ENCODE measurements at regions not wholly inside any gene's neighbourhood (a gene's known extent, or its start where the extent isn't known, plus 50 kb on each side); places are given as distances from the start of the nearest gene placed in this dataset.

DNA sequence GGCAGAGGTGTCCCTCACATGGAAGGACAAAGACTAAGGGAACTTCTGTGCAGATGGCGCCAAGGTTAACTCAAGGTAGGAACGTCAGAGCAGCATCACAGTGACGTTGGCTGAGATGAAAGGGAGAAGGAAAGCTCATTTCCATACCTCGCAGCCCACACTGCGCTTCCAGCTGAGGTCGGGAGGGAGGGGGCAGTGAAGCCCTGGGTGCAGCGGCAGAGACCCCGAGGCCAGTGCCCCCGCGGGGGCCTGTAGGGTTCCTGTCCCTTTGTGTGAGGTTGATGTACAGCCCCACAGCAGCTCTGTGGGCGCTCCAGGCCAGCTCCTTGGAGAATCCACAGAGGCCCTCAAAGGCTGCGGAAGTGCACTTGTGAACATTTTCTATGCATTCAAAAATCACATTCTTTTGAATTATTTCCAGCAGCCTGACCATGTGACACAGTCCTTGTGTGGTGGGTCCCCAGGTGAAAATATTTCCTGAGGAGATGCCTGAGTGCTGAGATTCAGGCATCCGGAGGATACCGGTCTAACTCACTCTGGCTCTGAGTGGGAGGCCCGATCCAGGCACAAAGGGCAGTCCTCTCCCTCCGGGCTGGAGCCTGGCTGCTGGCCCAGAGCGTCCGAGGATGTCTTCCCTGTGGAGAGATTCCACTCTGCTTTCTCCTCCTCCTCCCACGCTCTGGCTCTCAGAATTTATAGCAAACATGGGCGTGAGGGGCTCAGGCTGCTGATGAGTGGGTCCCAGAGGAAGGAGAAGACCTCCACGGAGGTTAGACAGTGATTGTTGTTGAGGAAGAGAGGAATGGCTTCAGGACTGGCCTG is 150.7 kb downstream of the ICE1 start:
- no peaks in the 10 kb centered on the region for H3K27me3 ChIP-seq (ENCODE audit: low read depth)
- H3K36me3 ChIP-seq = no peaks in the 10 kb centered on the region
- no peaks in the 10 kb centered on the region for H3K4me1 ChIP-seq
- intact Hi-C loops (cut with DNase I) = no loop called here
- no peaks in the 10 kb centered on the region for H3K9me3 ChIP-seq
- H3K4me3 ChIP-seq = no peak overlapping the region
- no peak overlapping the region for H3K27ac ChIP-seq
- no peak for DNase-seq
- ATAC-seq = peak in 1 of 2 donors; percentile 23
- TF ChIP-seq, protein P1, sequence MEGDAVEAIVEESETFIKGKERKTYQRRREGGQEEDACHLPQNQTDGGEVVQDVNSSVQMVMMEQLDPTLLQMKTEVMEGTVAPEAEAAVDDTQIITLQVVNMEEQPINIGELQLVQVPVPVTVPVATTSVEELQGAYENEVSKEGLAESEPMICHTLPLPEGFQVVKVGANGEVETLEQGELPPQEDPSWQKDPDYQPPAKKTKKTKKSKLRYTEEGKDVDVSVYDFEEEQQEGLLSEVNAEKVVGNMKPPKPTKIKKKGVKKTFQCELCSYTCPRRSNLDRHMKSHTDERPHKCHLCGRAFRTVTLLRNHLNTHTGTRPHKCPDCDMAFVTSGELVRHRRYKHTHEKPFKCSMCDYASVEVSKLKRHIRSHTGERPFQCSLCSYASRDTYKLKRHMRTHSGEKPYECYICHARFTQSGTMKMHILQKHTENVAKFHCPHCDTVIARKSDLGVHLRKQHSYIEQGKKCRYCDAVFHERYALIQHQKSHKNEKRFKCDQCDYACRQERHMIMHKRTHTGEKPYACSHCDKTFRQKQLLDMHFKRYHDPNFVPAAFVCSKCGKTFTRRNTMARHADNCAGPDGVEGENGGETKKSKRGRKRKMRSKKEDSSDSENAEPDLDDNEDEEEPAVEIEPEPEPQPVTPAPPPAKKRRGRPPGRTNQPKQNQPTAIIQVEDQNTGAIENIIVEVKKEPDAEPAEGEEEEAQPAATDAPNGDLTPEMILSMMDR (IDR thresholded peaks at IDR 0.05) = no peak

DNA sequence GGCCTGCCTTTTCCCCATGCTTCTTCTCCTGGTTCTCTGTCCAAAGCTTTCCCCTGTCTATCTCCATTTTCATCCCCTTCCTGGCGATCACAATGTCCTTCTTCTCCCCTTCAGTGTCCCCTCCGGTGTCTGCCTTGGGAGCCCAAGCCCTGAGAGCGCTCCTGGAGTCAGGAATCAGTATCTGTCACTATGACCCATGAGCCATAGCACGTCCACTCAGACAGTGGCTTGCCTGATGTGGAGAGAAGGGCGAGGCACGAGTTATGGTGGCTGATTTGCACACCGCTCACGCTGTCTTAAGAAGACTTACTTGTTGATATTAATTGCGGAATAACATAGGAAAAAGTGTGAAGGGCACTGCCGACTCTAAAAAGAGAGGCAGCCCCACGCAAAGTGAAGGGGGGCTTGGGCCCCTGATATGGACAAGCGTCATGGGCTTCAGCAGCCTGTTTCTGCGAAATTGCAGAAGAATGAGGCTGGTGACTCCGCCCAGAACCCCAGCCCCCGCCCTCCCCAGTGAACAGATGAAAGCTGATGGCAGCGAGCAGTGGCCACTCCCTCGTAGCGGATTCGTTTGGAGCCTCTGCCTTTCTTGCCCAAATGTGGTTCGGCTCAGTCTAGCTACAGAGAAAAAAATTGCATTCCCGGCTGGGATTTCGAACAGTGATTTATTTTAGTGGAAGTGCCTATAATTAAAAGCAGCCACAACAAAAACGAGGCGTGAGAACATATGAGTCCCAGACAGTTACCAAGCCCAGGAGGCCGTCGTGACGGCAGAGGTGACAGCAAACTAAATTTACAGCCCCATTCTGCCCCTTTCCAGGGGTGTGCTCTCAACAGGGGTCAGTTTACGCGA is 149.8 kb downstream of the ICE1 start:
- DNase-seq = no peak
- TF ChIP-seq, protein P1 (IDR thresholded peaks at IDR 0.05) = no peak
- H3K27ac ChIP-seq = no peak overlapping the region
- no peaks in the 10 kb centered on the region for H3K36me3 ChIP-seq
- H3K4me1 ChIP-seq = no peaks in the 10 kb centered on the region
- intact Hi-C loops (cut with DNase I) = no loop called here
- no peaks in the 10 kb centered on the region for H3K27me3 ChIP-seq (ENCODE audit: low read depth)
- no peaks in the 10 kb centered on the region for H3K9me3 ChIP-seq
- H3K4me3 ChIP-seq = no peak overlapping the region
- no peak for ATAC-seq

DNA sequence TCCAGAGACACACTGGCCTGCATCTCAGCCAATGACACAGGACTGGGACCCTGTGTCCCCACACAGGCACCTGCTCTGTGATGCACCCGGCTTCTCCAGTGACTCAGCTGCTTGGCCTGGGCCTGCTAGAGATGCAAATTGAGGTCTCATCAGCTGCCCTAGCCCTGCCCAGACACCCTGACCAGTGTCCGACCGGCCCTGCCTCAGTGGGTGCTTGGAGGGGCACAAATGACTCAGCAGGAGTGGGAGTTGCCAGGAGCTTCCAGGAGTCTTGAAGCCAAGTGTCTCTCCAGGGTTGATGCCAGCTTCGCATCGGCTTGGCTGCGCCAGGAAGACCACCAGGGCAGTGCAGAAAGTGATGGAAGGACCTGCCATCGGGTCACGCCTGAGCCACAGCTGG is 148.2 kb downstream of the ICE1 start:
- H3K36me3 ChIP-seq = no peaks in the 10 kb centered on the region
- H3K9me3 ChIP-seq = no peaks in the 10 kb centered on the region
- TF ChIP-seq, protein P1 (IDR thresholded peaks at IDR 0.05) = no peak
- ATAC-seq (no peak), DNase-seq (no peak)
- H3K4me3 ChIP-seq = no peak overlapping the region
- H3K4me1 ChIP-seq = no peaks in the 10 kb centered on the region
- no peak overlapping the region for H3K27ac ChIP-seq
- H3K27me3 ChIP-seq (ENCODE audit: low read depth) = no peaks in the 10 kb centered on the region
- intact Hi-C loops (cut with DNase I) = no loop called here

DNA sequence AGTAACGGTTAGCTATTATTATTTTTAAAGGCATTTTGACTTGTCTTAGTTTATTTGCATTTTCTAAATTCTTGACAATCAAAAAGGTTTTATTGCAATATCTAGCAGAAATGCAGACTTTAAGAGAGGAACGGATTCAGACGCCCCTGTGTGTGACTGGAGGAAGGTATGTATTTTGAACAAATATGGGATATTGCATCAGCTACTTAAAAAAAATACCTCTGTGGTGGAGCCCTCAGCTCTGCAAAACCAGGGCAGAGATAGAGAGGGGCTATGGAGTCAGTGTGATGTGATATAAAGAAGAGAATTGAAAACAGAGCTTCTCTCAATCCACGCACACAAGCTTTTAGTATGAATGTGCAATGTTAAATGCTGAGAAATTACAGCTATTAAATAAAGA is 142.4 kb downstream of the ICE1 start:
- H3K9me3 ChIP-seq = no peaks in the 10 kb centered on the region
- H3K27ac ChIP-seq = no peak overlapping the region
- no peaks in the 10 kb centered on the region for H3K27me3 ChIP-seq (ENCODE audit: low read depth)
- H3K36me3 ChIP-seq = no peaks in the 10 kb centered on the region
- TF ChIP-seq, protein P1 (IDR thresholded peaks at IDR 0.05) = no peak
- ATAC-seq (no peak), DNase-seq (no peak)
- intact Hi-C loops (cut with DNase I) = no loop called here
- no peaks in the 10 kb centered on the region for H3K4me1 ChIP-seq
- no peak overlapping the region for H3K4me3 ChIP-seq

- DNase-seq (no peak), ATAC-seq (no peak)
- TF ChIP-seq, protein P1 (IDR thresholded peaks at IDR 0.05) = no peak
- intact Hi-C loops (cut with DNase I) = no loop called here
- no peak overlapping the region for H3K4me3 ChIP-seq
- no peaks in the 10 kb centered on the region for H3K36me3 ChIP-seq
- no peak overlapping the region for H3K27ac ChIP-seq
- no peaks in the 10 kb centered on the region for H3K4me1 ChIP-seq
- no peaks in the 10 kb centered on the region for H3K27me3 ChIP-seq (ENCODE audit: low read depth)
- no peaks in the 10 kb centered on the region for H3K9me3 ChIP-seq
Measured at GRCh38 chr5:5560016-5560415, 137.5 kb downstream of the ICE1 start.

Measured in lower lobe of right lung (tissue), 2 donors.